Panc1 (cell line): ENCODE measurements at regions not wholly inside any gene's neighbourhood (a gene's known extent, or its start where the extent isn't known, plus 50 kb on each side); places are given as distances from the start of the nearest gene placed in this dataset.

Source experiments
- ATAC-seq: fragments of 200-7000 bp; cut with Tn5 transposase; 2 replicates; pipeline ENCODE4 v1.9.1; 2020; ENCODE audit warnings: mild to moderate bottlenecking, moderate library complexity
- BruUV-seq: library from RNA; stranded (reverse); fragments of 400-500 nt; replicated peaks from 2 replicates; lab custom pipeline; 2021; lab: Mats Ljungman, UMichigan
- CTCF ChIA-PET: fragments of 300-600 bp; sonication (Branson Sonifier 250); formaldehyde crosslinking; loops from one replicate; lab custom pipeline; 2022; ENCODE audit warnings: antibody characterized with exemption; lab: Charles Lee
- POLR2A ChIA-PET: fragments of 300-600 bp; sonication (Branson Sonifier 250); formaldehyde crosslinking; loops from one replicate; lab custom pipeline; 2022; ENCODE audit warnings: antibody characterized with exemption; lab: Charles Lee
- DNase-seq: peaks from one replicate; pipeline ENCODE4 v3.0.0-alpha.2; 2010; ENCODE audit warnings: low read depth, low spot score
- H3K27ac ChIP-seq: 2 replicates; pipeline ENCODE4 v1.5.1; 2011; ENCODE audit warnings: mild to moderate bottlenecking, low read length, inconsistent platforms
- H3K27me3 ChIP-seq: fragments of 200-500 bp; sonication (Bioruptor generic); 2 replicates; pipeline ENCODE4 v1.6.0; 2014; ENCODE audit warnings: low read length, inconsistent platforms; ENCODE audit not compliant: control insufficient read depth, insufficient read depth
- H3K36me3 ChIP-seq: fragments of 200-500 bp; sonication (Bioruptor generic); 2 replicates; pipeline ENCODE4 v1.5.1; 2014; ENCODE audit warnings: inconsistent platforms, mild to moderate bottlenecking, low read length, moderate library complexity; ENCODE audit not compliant: control insufficient read depth, insufficient read depth
- H3K4me1 ChIP-seq: 2 replicates; pipeline ENCODE4 v1.5.1; 2011; ENCODE audit warnings: inconsistent platforms, mild to moderate bottlenecking, low read length, moderate library complexity; ENCODE audit not compliant: control insufficient read depth, insufficient read depth
- H3K4me3 ChIP-seq, 2 experiments: 2 replicates each; pipeline ENCODE4 v1.5.1; 2011 to 2012; ENCODE audit warnings: low read depth in 2 of 2, low read length in 2 of 2, mild to moderate bottlenecking in 2 of 2, inconsistent platforms in 1 of 2, moderate library complexity in 1 of 2
- H3K9me3 ChIP-seq: fragments of 200-500 bp; sonication (Bioruptor generic); 2 replicates; pipeline ENCODE4 v1.5.1; 2014; ENCODE audit warnings: low read depth, mild to moderate bottlenecking, inconsistent platforms, low read length, moderate library complexity; ENCODE audit not compliant: control insufficient read depth, insufficient read depth
- POLR2AphosphoS5 ChIP-seq: IDR thresholded peaks from 2 replicates; pipeline ENCODE4 v1.6.1; 2012; ENCODE audit warnings: mild to moderate bottlenecking, low read depth, low read length, moderate library complexity
- REST ChIP-seq, 2 experiments: IDR thresholded peaks; 2 replicates each; pipeline ENCODE4 v1.6.1; 2011 to 2012; ENCODE audit warnings: low read depth in 2 of 2, control low read depth in 1 of 2, low read length in 1 of 2, mild to moderate bottlenecking in 1 of 2, moderate library complexity in 1 of 2; ENCODE audit not compliant: insufficient read depth in 1 of 2
- SIN3A ChIP-seq: IDR thresholded peaks from 2 replicates; pipeline ENCODE4 v1.6.1; 2012; ENCODE audit warnings: low read depth, mild to moderate bottlenecking, low read length, moderate library complexity, borderline replicate concordance; ENCODE audit not compliant: insufficient read depth
- TCF7L2 ChIP-seq: IDR thresholded peaks from 2 replicates; pipeline ENCODE4 v1.6.1; 2011; ENCODE audit warnings: mild to moderate bottlenecking, low read depth, low read length, inconsistent platforms
- in situ Hi-C: cut with HindIII; loops from 2 replicates; pipeline ENCODE4 v1.10.0; 2016; ENCODE audit warnings: low sequenced_read_pairs, low pct_unique_long_range_greater_than_20kb
- intact Hi-C: fragments of 100-400 bp; cut with micrococcal nuclease; formaldehyde crosslinking; loops from one replicate; pipeline ENCODE4 v1.10.0; 2022; ENCODE audit not compliant: unreplicated experiment
- TF ChIP-seq, protein P1 (sequence below): fragments of 450-650 bp; IDR thresholded peaks from 2 replicates; pipeline ENCODE4 v1.5.1; 2017; ENCODE audit warnings: mild to moderate bottlenecking

DNA sequence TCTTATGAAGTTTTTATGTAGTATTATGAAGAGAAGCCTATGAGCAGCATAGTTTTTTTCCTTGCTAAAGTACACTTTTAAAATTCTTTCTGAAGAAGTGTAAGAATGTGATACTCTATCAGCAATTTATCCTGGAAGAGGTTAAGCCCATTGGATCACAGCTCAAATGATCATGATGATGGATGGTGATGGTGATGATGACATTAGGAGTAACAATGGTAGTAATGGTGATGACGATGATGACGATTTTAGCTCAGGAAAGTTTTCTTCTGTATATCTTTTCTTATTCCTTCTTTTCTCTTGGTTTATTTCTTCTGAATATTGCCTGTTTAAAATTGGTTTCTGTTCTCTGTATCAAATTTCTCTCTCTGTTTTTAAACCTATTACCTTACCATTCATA is 262.9 kb upstream of the DUSP10 start:
- in situ Hi-C loops (no loop called here), intact Hi-C loops (no loop called here)
- no peaks in the 10 kb centered on the region for H3K4me1 ChIP-seq
- no peaks in the 10 kb centered on the region for H3K27me3 ChIP-seq
- ATAC-seq (no peak), DNase-seq (no peak)
- CTCF ChIA-PET, result no interaction called here
- H3K27ac ChIP-seq, result no peak overlapping the region
- BruUV-seq, result no TSS peak
- TF ChIP-seq POLR2AphosphoS5 (no peak), SIN3A (no peak), REST (IDR thresholded peaks at IDR 0.05; ENCODE audit: insufficient read depth in 1 of 2, low read depth in 2 of 2, low read length in 1 of 2) (no peak), TCF7L2 (no peak)
- TF ChIP-seq, protein P1, sequence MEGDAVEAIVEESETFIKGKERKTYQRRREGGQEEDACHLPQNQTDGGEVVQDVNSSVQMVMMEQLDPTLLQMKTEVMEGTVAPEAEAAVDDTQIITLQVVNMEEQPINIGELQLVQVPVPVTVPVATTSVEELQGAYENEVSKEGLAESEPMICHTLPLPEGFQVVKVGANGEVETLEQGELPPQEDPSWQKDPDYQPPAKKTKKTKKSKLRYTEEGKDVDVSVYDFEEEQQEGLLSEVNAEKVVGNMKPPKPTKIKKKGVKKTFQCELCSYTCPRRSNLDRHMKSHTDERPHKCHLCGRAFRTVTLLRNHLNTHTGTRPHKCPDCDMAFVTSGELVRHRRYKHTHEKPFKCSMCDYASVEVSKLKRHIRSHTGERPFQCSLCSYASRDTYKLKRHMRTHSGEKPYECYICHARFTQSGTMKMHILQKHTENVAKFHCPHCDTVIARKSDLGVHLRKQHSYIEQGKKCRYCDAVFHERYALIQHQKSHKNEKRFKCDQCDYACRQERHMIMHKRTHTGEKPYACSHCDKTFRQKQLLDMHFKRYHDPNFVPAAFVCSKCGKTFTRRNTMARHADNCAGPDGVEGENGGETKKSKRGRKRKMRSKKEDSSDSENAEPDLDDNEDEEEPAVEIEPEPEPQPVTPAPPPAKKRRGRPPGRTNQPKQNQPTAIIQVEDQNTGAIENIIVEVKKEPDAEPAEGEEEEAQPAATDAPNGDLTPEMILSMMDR, result no peak
- H3K4me3 ChIP-seq, result no peak overlapping the region
- POLR2A ChIA-PET, result no interaction called here
- H3K36me3 ChIP-seq, result no peaks in the 10 kb centered on the region
- H3K9me3 ChIP-seq, result no peaks in the 10 kb centered on the region

GRCh38 chr1:222004034-222004433 is 262.1 kb upstream of the DUSP10 start:
- no peaks in the 10 kb centered on the region for H3K9me3 ChIP-seq
- no peak for ATAC-seq
- BruUV-seq, result no TSS peak
- ChIA-PET CTCF (no interaction called here), POLR2A (no interaction called here)
- intact Hi-C loops, result no loop called here
- no peak for DNase-seq
- H3K27ac ChIP-seq, result no peak overlapping the region
- H3K36me3 ChIP-seq, result no peaks in the 10 kb centered on the region
- TF ChIP-seq, protein P1, result no peak
- TF ChIP-seq TCF7L2 (no peak), SIN3A (no peak), REST (IDR thresholded peaks at IDR 0.05; ENCODE audit: insufficient read depth in 1 of 2, low read depth in 2 of 2, low read length in 1 of 2) (no peak), POLR2AphosphoS5 (no peak)
- no peak overlapping the region for H3K4me3 ChIP-seq
- H3K4me1 ChIP-seq, result no peaks in the 10 kb centered on the region
- in situ Hi-C loops, result no loop called here
- no peaks in the 10 kb centered on the region for H3K27me3 ChIP-seq
